ENCODE measurements at regions not wholly inside any gene's neighbourhood (a gene's known extent, or its start where the extent isn't known, plus 50 kb on each side); places are given as distances from the start of the nearest gene placed in this dataset.

DNA sequence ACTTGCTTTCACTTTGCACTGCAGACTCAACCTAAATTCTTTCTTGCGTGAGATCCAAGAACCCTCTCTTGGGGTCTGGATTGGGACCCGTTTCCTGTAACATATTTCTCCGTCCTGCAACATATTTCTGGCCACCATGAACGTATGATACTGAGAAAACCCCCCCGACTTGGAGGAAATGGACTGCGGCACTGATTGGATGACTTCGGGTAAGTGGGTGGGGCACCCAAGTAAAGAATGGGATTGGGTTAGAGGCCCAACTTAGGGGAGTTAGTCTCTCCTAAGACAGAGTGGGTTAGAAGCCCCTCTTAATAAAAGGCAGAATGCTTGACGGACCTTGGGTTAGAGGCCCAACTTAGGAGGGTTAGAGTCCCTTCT is 690.4 kb downstream of the UQCRFS1 start:
- TF ChIP-seq CTCF (IDR thresholded peaks at IDR 0.05) (no peak), POLR2A (IDR thresholded peaks at IDR 0.05) (no peak)

Measured in sigmoid colon (tissue), 3 donors.